A549 (cell line): ENCODE measurements at regions not wholly inside any gene's neighbourhood (a gene's known extent, or its start where the extent isn't known, plus 50 kb on each side); places are given as distances from the start of the nearest gene placed in this dataset.

Source experiments
- ATAC-seq, 2 experiments: fragments of 200-7000 bp in 1 of 2; fragments of >200 bp in 1 of 2; cut with Nextera tagmentation in 1 of 2; cut with Tn5 transposase in 1 of 2; 3 replicates each; pipeline versions ENCODE4 v1.8.0 to v1.9.1; 2018 to 2020; ENCODE audit warnings: mild to moderate bottlenecking in 1 of 2, moderate library complexity in 1 of 2
- CTCF ChIA-PET: fragments of 300-600 bp; sonication (Branson Sonifier 250); formaldehyde crosslinking; extraction: SDS; loops from one replicate; lab custom pipeline; 2021; ENCODE audit warnings: antibody characterized with exemption, inconsistent platforms; lab: Yijun Ruan, JAX
- POLR2A ChIA-PET: fragments of 350-600 bp; formaldehyde crosslinking; extraction: SDS; loops from one replicate; lab custom pipeline; 2021; ENCODE audit warnings: antibody characterized with exemption, inconsistent platforms; lab: Yijun Ruan, JAX
- DNase-seq, 2 experiments: peaks; one replicate each; pipeline versions ENCODE4 v3.0.0 to v3.0.0-alpha.2; 2011 to 2016; ENCODE audit warnings: low read depth in 1 of 2, low spot score in 1 of 2
- FAIRE-seq: peaks from 2 replicates; lab custom pipeline; 2011; peaks lifted over from hg19 to GRCh38; lab: Jason Lieb, UNC
- H3K27ac ChIP-seq, 2 experiments: fragments of >200 bp; sonication (Bioruptor Twin); formaldehyde crosslinking; 3 replicates each; pipeline ENCODE4 v1.5.1; 2016 to 2017
- H3K4me1 ChIP-seq: fragments of >200 bp; sonication (Bioruptor Twin); formaldehyde crosslinking; 3 replicates; pipeline ENCODE4 v1.6.1; 2016
- H3K4me2 ChIP-seq: fragments of >200 bp; sonication (Bioruptor Twin); formaldehyde crosslinking; 3 replicates; pipeline ENCODE4 v1.6.1; 2016
- H3K4me3 ChIP-seq: fragments of >200 bp; sonication (Bioruptor Twin); formaldehyde crosslinking; 3 replicates; pipeline ENCODE4 v1.5.1; 2016
- H3K9me3 ChIP-seq: fragments of >200 bp; sonication (Bioruptor Twin); formaldehyde crosslinking; 3 replicates; pipeline ENCODE4 v1.6.1; 2016
- ATOH8 ChIP-seq: fragments of 250-450 bp; sonication (Bioruptor Pico); IDR thresholded peaks from 2 replicates; pipeline ENCODE4 v1.5.0; 2020; ENCODE audit warnings: low read depth, mild to moderate bottlenecking, moderate library complexity
- CBX8 ChIP-seq: fragments of 200-600 bp; sonication (generic); IDR thresholded peaks from 2 replicates; pipeline ENCODE4 v1.6.1; 2016
- CEBPB ChIP-seq, 2 experiments: fragments of >200 bp in 1 of 2; sonication (Bioruptor Twin) in 1 of 2; formaldehyde crosslinking in 1 of 2; IDR thresholded peaks; 2 replicates each; pipeline ENCODE4 v1.6.1; 2012 to 2016
- CHD2 ChIP-seq: fragments of 150-350 bp; IDR thresholded peaks from 2 replicates; pipeline ENCODE4 v1.6.1; 2014; ENCODE audit warnings: low read length; ENCODE audit not compliant: partially characterized antibody
- CHD4 ChIP-seq: fragments of 200-600 bp; sonication (generic); IDR thresholded peaks from 2 replicates; pipeline ENCODE4 v1.6.1; 2016; ENCODE audit warnings: antibody characterized with exemption, mild to moderate bottlenecking, borderline replicate concordance
- EP300 ChIP-seq, 2 experiments: fragments of >200 bp; sonication (Bioruptor Twin); formaldehyde crosslinking; IDR thresholded peaks; 2 replicates in 1 of 2; 3 replicates in 1 of 2; pipeline ENCODE4 v1.6.1; 2016 to 2017
- FOSL2 ChIP-seq, 2 experiments: fragments of 450-650 bp in 1 of 2; fragments of >200 bp in 1 of 2; sonication (Bioruptor Twin) in 1 of 2; formaldehyde crosslinking; IDR thresholded peaks; 2 replicates each; pipeline versions ENCODE4 v1.5.0 to v1.6.1; 2016 to 2020; ENCODE audit warnings: mild to moderate bottlenecking in 1 of 2, moderate library complexity in 1 of 2
- HES2 ChIP-seq: fragments of >200 bp; sonication (Bioruptor Twin); formaldehyde crosslinking; IDR thresholded peaks from 2 replicates; pipeline ENCODE4 v1.6.1; 2016
- HEYL ChIP-seq: fragments of 250-450 bp; sonication (Bioruptor Pico); IDR thresholded peaks from 2 replicates; pipeline ENCODE4 v1.8.0; 2021; ENCODE audit warnings: mild to moderate bottlenecking, moderate library complexity
- HOXB13 ChIP-seq: fragments of 250-450 bp; sonication (Bioruptor Pico); IDR thresholded peaks from 2 replicates; pipeline ENCODE4 v1.5.0; 2020; ENCODE audit warnings: low read depth, mild to moderate bottlenecking, moderate library complexity
- JUN ChIP-seq, 2 experiments: fragments of >200 bp; sonication (Bioruptor Twin); formaldehyde crosslinking; IDR thresholded peaks; 2 replicates in 1 of 2; 3 replicates in 1 of 2; pipeline ENCODE4 v1.6.1; 2016 to 2017
- JUNB ChIP-seq: fragments of >200 bp; sonication (Bioruptor Twin); formaldehyde crosslinking; IDR thresholded peaks from 2 replicates; pipeline ENCODE4 v1.6.1; 2016
- KDM1A ChIP-seq: fragments of 200-600 bp; sonication (generic); IDR thresholded peaks from 2 replicates; pipeline ENCODE4 v1.6.1; 2016; ENCODE audit warnings: low read depth, mild to moderate bottlenecking
- NFE2L2 ChIP-seq: fragments of 150-350 bp; conservative IDR thresholded peaks from 2 replicates; pipeline ENCODE4 v1.6.1; 2014; ENCODE audit warnings: low read length
- PBX3 ChIP-seq: IDR thresholded peaks from 2 replicates; pipeline ENCODE4 v1.6.1; 2012
- POLR2AphosphoS2 ChIP-seq: conservative IDR thresholded peaks from 2 replicates; pipeline ENCODE4 v1.6.1; 2012; ENCODE audit warnings: low read length, improper control_type of control experiment, inconsistent platforms
- RAD21 ChIP-seq, 2 experiments: fragments of >200 bp in 1 of 2; sonication (Bioruptor Twin) in 1 of 2; formaldehyde crosslinking in 1 of 2; IDR thresholded peaks in 1 of 2; conservative IDR thresholded peaks in 1 of 2; 2 replicates in 1 of 2; 3 replicates in 1 of 2; pipeline ENCODE4 v1.6.1; 2012 to 2018; ENCODE audit warnings: inconsistent platforms in 1 of 2
- REST ChIP-seq: fragments of 200-600 bp; sonication (generic); IDR thresholded peaks from 2 replicates; pipeline ENCODE4 v1.6.1; 2016; ENCODE audit warnings: antibody characterized with exemption, mild to moderate bottlenecking, moderate library complexity
- ZC3H11A ChIP-seq: fragments of 450-650 bp; IDR thresholded peaks from 2 replicates; pipeline ENCODE4 v1.6.1; 2014; ENCODE audit warnings: antibody characterized with exemption, mild to moderate bottlenecking
- ZFP36 ChIP-seq: fragments of 450-650 bp; IDR thresholded peaks from 2 replicates; pipeline ENCODE4 v1.6.1; 2014; ENCODE audit warnings: borderline replicate concordance; ENCODE audit not compliant: partially characterized antibody
- WGBS: methylation state at CpG from one replicate; pipeline ENCODE4 v1.1.6; 2017; ENCODE audit errors: missing lambda C conversion rate; 5-methylcytosine and 5-hydroxymethylcytosine counted together

GRCh38 chr7:12007576-12007975, 175.6 kb upstream of the THSD7A start:
- Histone ChIP-seq H3K4me3 (no peak overlapping the region), H3K9me3 (no peaks in the 10 kb centered on the region), H3K27ac (no peak overlapping the region), H3K4me2 (no peak overlapping the region), H3K4me1 (no peaks in the 10 kb centered on the region)
- no peak for DNase-seq
- ChIA-PET CTCF (interaction anchor here (0.6 kb wide), 1 partner anchor 258 kb away, joined by 3 read pairs; no protein-coding TSS in a partner anchor), POLR2A (no interaction called here)
- TF ChIP-seq CHD4, result no peak
- TF ChIP-seq JUN (IDR thresholded peaks at IDR 0.05), result no peak
- TF ChIP-seq CBX8, result no peak
- no peak for TF ChIP-seq PBX3
- TF ChIP-seq KDM1A, result no peak
- no peak for TF ChIP-seq REST
- TF ChIP-seq ZFP36, result no peak
- TF ChIP-seq HES2, result no peak
- no peak for TF ChIP-seq CEBPB (IDR thresholded peaks at IDR 0.05)
- no peak for TF ChIP-seq FOSL2 (IDR thresholded peaks at IDR 0.05)
- no peak for TF ChIP-seq FOSL2 (CRISPR knock-in tag; IDR thresholded peaks at IDR 0.05)
- no peak for TF ChIP-seq JUNB
- no peak for TF ChIP-seq ZC3H11A
- TF ChIP-seq RAD21 (conservative IDR thresholded peaks at IDR 0.05 in 1 of 2, IDR thresholded peaks at IDR 0.05 in 1 of 2), result no peak
- WGBS, result 8% methylated on average over 2 of the region's 2 CpGs
- no peak for ATAC-seq
- FAIRE-seq, result no peak

GRCh38 chr7:12013983-12014382, 182.0 kb upstream of the THSD7A start:
- Histone ChIP-seq H3K4me1 (peaks cover 10% of the 10 kb centered on the region; the same call in 1 of the 3 replicates), H3K9me3 (no peaks in the 10 kb centered on the region), H3K4me2 (no peak overlapping the region), H3K4me3 (no peak overlapping the region), H3K27ac (no peak overlapping the region)
- no peak for TF ChIP-seq EP300 (IDR thresholded peaks at IDR 0.05)
- no peak for TF ChIP-seq ZFP36
- TF ChIP-seq NFE2L2, result no peak
- TF ChIP-seq CHD2, result no peak
- no peak for TF ChIP-seq JUN (IDR thresholded peaks at IDR 0.05)
- no peak for TF ChIP-seq POLR2AphosphoS2
- TF ChIP-seq ATOH8 (CRISPR knock-in tag), result no peak
- no peak for TF ChIP-seq HEYL (CRISPR knock-in tag)
- no peak for TF ChIP-seq HOXB13 (CRISPR knock-in tag)
- DNase-seq, result no peak
- no peak for FAIRE-seq
- no peak for ATAC-seq
- 70% methylated on average over 1 of the region's 1 CpG for WGBS
- ChIA-PET POLR2A (no interaction called here), CTCF (interaction anchor here (0.6 to 1.2 kb wide), 3 partner anchors 8 to 446 kb away, joined by 3 read pairs; no protein-coding TSS in a partner anchor)
